Stimulated activated CD8-positive, alpha-beta memory T cell treated with anti-CD3 and anti-CD28 coated beads, Interleukin-15, amount 100 ng/mL, for 1 hour (primary cell): ENCODE measurements at regions not wholly inside any gene's neighbourhood (a gene's known extent, or its start where the extent isn't known, plus 50 kb on each side); places are given as distances from the start of the nearest gene placed in this dataset.

Source experiments
- DNase-seq: peaks from one replicate; pipeline ENCODE4 v3.0.0-alpha.2; 2020; ENCODE audit warnings: low read depth

DNA sequence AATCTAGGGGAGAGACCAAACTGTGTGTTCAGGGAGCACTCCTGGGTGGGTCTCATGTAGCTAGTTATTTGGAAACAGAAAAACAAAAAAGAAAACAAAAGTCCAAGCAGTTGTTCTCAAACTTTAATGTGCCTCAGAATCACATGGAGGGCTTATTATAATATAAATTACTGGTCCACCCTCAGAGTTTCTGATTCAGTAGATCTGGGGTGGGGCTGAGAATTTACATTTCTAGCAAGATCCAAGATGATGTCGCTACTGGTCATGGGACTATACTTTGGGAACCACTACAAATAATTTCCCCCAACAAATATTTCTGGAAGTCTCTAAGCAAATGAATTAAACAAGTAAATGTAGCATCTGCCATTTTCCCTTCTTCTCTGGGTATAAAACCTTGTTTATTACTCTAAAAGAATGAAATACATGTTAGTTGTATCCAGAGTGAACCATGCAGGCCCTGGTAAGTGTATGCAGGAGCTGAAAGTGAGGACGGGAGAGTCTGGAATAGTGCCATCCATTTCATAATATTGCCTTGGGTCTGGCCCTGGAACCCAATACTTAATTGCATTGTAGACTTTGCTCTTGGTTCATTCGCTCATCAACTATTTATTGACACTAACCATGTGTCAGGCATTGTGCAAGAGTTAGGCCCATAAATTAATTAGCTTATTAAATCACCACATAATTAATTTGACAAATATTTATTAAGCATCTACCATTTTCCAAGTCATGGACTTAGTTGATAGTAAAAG is 490.8 kb downstream of the EPM2A start:
- no peak for DNase-seq

DNA sequence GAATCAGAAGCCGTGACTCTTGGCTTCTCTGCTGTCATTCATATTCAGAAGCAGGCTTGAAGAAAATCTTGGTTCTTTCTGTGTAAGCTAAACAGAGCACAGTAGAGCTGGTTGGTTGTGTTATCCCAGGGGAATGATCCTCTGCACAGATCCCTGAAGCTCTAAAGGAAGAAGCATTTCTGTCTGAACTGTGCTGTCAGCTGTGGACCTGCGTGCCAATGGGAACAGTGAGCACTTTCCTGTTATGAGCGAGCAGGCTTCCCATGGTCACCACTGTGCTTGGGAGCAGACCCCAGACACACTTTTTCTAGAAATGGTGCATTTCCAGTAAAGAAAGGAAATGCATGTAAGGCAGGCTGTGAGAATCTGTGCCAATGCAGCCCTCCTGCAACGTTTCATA is 490.2 kb downstream of the EPM2A start:
- DNase-seq, result no peak

GRCh38 chr6:145247692-145248419 is 487.5 kb downstream of the EPM2A start:
- DNase-seq, result no peak

- no peak for DNase-seq
Measured at GRCh38 chr6:145250436-145250835, 484.9 kb downstream of the EPM2A start.

- DNase-seq, result no peak
Measured at GRCh38 chr6:145252737-145253136, 482.6 kb downstream of the EPM2A start.

DNA sequence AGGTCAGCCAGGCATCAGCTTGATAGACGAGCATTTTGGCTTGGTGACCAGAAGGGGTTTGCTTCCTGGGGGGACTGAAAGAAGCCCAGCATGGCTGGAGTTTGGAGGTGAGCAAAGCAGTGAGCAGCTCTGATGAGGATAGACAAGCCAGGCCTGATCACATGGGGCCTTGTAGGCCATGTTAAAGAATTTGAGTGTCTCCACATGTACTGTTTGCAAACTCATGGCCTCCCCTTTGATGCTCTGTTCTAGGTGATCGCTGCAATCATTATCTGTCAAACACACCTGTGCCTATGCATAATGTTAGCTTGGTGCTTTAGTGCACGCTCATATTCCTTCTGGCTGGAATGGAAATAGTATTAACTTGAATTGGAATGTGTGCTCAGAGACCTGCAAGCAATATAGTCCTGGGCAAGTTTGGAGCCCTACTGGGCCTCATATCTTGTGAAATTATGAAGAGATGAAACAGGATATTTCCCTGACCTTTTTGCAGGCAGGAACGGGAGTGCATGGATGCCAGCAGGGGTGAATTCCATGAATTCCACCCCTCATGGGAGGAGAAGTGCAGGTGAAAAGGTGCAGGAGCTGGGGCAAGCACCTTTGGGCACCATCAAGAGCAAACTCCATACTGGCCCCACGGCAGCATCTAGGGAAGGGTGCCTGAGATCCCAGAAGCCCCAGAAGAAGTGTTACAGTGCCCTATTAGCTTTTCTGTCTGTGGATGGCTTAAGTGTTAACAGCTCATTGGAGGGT is 480.5 kb downstream of the EPM2A start:
- no peak for DNase-seq

DNA sequence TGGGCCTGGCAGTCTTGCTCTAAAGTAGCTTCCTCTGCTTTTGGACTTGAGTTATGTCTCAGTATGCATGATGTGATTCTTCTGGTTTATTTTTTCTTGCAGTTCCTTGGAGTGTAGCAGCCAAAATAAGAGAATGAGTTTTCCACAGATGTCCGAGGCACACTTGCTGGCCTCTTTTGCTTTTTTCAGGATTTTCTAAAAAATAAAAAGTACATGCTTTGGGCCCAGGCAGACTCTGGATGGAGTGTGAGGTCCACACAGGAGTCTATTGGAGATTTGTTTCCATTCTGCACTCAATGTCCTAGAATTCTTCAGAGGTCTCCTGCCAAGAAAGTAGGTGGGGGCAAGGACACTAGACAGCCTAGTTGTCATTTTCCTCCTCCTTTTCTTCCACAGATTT is 477.6 kb downstream of the EPM2A start:
- DNase-seq, result no peak

DNA sequence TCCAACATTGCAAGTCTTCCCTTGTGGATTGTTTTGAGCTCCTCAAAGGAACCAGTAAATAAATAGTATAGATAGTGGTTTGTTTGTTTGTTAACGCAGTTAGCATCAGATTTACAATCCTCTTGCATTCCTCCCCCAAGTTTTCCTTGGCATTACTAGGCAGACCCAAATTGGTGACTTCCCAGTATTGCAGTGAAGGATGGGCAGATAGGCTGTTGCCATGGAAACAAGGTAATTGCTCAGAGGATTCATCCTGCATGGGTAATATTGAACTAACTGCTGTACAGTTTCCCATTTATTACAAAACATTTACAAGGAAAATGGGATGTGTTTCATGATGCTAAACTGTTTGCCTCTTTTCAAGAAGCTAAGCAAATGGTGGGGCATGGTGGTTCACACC is 477.2 kb downstream of the EPM2A start:
- no peak for DNase-seq

- DNase-seq, result no peak
Measured at GRCh38 chr6:145260484-145261175, 474.7 kb downstream of the EPM2A start.

- no peak for DNase-seq
Measured at GRCh38 chr6:145261758-145262157, 473.6 kb downstream of the EPM2A start.

DNA sequence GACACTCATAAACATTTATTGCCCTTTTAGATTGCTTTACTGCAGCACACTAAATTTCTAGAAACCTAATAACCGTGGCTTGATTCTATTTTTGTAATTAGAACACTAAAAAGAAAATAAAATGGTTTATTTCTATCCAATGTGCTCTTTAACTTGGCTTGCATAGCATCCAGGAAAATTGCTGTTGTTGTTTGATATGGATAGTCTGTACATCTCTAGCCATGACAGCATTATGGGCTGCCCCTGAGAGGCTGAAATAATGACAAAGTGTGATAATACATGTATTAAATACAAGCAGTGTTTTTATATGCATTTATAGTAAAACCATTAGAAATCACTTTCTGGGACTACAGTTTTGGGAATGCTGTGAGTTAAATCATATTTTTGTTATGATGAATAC is 472.5 kb downstream of the EPM2A start:
- no peak for DNase-seq

DNA sequence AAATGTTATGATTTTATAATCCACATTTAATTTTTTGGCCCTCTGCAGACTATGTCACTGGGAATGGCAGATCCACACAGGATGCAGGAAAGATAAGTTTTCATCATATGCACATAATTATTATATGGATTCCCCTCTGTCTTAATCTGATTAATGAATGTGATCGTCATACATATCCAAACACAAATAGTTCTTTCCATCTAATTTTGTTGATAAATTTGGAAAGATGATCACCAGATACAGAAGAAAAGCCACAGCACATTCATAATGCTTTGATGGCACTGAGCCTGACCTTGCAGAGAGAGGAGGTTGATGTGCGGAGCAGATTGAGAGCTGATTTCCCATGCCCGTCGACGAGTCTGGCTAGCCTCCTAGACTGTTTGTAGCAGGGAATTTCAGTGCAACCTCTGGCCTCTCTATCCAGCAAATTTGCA is 471.5 kb downstream of the EPM2A start:
- no peak for DNase-seq

DNA sequence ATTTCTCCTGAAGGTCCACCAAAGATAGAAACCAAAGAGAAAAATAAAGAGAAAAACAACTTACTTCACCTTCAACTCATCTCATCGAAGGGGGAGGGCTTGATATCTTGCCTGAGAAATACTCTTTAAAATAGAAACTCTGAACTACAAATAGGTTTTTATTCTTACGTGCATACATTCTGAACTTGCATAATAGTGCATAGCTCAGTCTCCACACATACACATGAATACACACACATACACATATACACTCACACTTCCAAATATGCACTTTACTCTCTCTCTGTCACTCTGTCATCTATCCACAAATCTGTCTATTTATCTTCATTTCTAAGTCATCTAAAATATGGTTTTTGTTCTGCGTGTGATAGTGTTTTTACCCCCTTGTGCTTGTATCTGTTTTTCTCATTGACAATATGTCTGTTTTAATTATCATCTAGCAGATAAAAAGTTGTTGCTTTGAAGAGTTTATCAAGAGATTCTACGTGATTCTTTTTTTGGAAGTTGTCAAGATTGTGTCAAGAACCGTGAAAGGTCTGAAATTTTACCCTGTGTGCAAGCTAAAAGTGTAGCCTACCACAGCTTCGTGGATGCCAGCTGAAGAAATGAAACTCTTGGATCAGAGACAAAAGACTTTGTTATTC is 468.8 kb downstream of the EPM2A start:
- DNase-seq, result no peak

DNA sequence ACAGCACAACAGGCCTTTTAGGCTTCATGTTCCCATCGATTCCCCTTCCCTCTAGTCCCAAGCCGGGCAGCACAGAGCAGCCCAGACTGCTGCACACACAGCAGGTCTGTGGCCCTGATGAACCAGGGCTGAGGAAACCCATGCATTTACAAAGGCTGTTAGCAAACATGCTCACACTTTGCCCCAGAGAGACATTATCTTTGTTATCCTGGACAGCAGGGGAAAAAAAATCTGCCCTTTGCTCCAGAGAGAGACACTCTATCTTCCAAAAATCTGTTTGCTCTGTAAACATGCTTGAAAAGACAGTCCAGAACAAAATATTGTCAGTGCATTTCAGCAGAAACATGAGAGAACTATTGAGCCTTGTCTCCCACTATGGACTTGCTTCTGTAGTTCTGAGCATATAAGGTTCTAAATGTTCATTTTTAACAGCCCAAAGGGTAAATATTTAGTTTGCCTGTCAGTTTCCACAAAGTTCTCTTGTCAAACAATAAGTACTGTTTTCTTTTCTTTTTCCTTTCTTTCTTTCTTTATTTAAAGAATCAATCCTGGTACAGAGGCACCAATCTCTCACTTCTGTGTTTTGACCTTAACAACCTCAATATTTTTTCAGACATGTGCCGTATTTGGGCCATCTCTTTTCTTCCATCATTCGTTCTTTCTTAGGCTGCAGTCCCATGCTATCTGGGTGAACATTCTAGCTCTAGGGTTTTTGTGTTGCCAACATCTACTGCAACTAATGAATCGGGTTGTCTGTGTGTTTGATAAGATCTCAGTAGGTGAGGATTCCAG is 468.0 kb downstream of the EPM2A start:
- DNase-seq, result no peak

DNA sequence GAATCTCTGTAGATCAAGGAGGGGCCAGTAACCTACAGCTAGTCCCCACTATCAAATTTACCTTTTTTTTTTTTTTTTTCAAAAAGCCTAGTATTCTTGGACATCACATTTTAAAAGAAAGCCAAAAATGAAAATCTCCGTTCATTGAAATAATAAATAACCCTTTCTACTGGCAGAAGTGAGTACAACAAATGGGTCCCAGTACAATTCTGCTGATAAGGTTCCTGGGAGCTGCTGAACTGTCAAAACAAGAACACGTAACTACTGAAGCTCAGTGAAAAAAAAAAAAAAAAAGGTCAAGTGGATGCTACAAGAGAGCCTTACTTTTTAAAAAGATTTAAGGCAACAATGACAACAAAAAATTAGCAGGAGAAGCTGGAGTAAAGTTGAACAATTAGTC is 464.9 kb downstream of the EPM2A start:
- DNase-seq, result no peak

DNA sequence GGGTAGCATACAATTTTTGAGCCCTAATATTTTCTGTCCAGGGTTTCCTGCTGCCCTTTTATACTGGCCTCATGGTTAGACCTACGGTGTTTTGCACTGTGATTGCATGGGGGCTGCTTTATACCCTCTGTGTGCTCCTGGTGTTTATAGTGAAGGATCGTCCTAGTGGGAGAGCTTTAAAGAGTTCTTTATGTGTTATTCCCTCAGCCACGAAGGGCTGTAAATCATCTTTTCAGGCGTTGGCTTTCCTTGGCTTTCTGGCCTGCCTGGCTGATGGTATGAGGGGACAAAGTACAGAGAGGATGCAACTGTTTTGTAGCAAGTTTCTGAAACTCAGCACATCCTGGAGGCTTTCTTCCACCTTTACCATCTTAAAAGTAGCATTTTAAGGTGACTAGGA is 464.3 kb downstream of the EPM2A start:
- no peak for DNase-seq

- no peak for DNase-seq
Measured at GRCh38 chr6:145271577-145271976, 463.7 kb downstream of the EPM2A start.

GRCh38 chr6:145272246-145272645 is 463.1 kb downstream of the EPM2A start:
- no peak for DNase-seq

- DNase-seq, result no peak
Measured at GRCh38 chr6:145273136-145273535, 462.2 kb downstream of the EPM2A start.

DNA sequence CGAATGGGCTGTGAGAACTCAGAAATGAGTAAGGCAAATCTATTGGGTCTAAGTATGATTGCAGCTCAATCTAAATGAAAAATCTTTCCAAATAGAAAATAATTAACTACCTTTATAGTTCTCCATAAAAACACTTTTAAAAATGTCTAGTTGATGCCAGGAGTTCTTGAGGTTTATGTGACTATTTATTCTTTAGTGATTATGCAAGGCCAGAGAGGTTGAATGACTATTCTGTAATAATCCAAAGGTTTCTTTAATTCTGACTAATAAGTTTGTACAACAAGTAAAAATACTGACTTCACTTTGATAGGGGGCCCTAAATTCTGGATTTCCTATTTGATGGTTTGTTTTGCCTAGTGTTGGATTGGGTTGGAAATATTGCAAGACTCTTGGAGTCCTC is 461.2 kb downstream of the EPM2A start:
- no peak for DNase-seq

- no peak for DNase-seq
Measured at GRCh38 chr6:145275019-145275418, 460.3 kb downstream of the EPM2A start.
